Body of pancreas (tissue), 4 donors: ENCODE measurements at regions not wholly inside any gene's neighbourhood (a gene's known extent, or its start where the extent isn't known, plus 50 kb on each side); places are given as distances from the start of the nearest gene placed in this dataset.

Experiments used
- ATAC-seq: fragments of 150-250 bp; one replicate; pipeline ENCODE4 v1.9.1; 2016
- DNase-seq, 4 donors: peaks; one replicate each; pipeline ENCODE4 v3.0.0-alpha.2; 2019
- H3K27ac ChIP-seq, 4 donors: fragments of 200-600 bp; sonication (generic); 1 replicate in 3 of 4; 2 replicates in 1 of 4; pipeline versions ENCODE4 v1.5.1 to v1.6.1; 2016 to 2019; ENCODE audit warnings: mild to moderate bottlenecking in 1 of 4, mixed read lengths in 1 of 4, moderate library complexity in 1 of 4
- H3K27me3 ChIP-seq, 2 donors: fragments of 200-600 bp; sonication (generic); one replicate each; pipeline ENCODE4 v1.6.0; 2016; ENCODE audit warnings: mild to moderate bottlenecking in 1 of 2
- H3K36me3 ChIP-seq, 2 donors: fragments of 200-600 bp; sonication (generic); replicated peaks in 1 of 2; 2 replicates each; pipeline ENCODE4 v1.5.1; 2016; ENCODE audit warnings: low read depth in 2 of 2; ENCODE audit not compliant: insufficient read depth in 1 of 2
- H3K4me1 ChIP-seq: fragments of 200-600 bp; sonication (generic); one replicate; pipeline ENCODE4 v1.6.0; 2016
- H3K4me3 ChIP-seq, 2 donors: fragments of 200-600 bp; sonication (generic); 1 replicate in 1 of 2; 2 replicates in 1 of 2; pipeline ENCODE4 v1.5.1; 2016 to 2019
- H3K9me3 ChIP-seq, 3 donors: fragments of 200-600 bp; sonication (generic); 1 replicate in 2 of 3; 2 replicates in 1 of 3; pipeline ENCODE4 v1.5.1; 2016
- POLR2A ChIP-seq, 3 donors: fragments of 450-650 bp; IDR thresholded peaks; one replicate each; pipeline ENCODE4 v1.6.1; 2016; ENCODE audit warnings: antibody characterized with exemption in 3 of 3, mild to moderate bottlenecking in 2 of 3
- WGBS, 2 donors: methylation state at CpG; one replicate each; pipeline ENCODE4 v1.1.5; 2017; 5-methylcytosine and 5-hydroxymethylcytosine counted together
- intact Hi-C: fragments of 100-400 bp; cut with DNase I; formaldehyde crosslinking; loops from one replicate; pipeline ENCODE4 v1.15.1; 2023
- TF ChIP-seq, protein P1 (sequence below), 7 experiments: fragments of 450-650 bp in 4 of 7; fragments of 200-600 bp in 3 of 7; sonication (generic) in 3 of 7; IDR thresholded peaks; one replicate each; pipeline ENCODE4 v1.5.1; 2016 to 2019; ENCODE audit warnings: antibody characterized with exemption in 7 of 7

DNA sequence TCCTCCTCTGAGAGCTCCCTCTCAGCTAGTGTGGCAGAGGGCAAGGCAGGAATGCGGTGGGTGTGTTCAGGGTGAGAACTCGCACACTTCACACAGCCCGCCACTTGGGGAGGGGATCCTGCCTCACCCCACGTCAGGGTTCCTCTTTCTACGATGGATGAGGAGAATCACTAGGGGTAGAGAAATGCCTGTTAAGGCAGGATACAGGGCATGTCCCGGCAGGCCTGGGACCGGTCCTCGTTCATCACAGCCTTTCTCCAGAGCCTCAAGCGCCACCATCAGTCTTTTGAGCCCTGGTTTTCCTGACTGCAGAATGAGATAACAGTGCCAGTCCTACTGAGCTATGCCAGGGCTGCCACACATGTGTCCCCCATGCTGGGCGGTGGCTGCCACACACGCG is 546.7 kb upstream of the ADARB2 start:
- H3K36me3 ChIP-seq = no peaks in the 10 kb centered on the region
- no peak overlapping the region for H3K4me3 ChIP-seq
- no peak for TF ChIP-seq POLR2A (IDR thresholded peaks at IDR 0.05)
- TF ChIP-seq, protein P1, sequence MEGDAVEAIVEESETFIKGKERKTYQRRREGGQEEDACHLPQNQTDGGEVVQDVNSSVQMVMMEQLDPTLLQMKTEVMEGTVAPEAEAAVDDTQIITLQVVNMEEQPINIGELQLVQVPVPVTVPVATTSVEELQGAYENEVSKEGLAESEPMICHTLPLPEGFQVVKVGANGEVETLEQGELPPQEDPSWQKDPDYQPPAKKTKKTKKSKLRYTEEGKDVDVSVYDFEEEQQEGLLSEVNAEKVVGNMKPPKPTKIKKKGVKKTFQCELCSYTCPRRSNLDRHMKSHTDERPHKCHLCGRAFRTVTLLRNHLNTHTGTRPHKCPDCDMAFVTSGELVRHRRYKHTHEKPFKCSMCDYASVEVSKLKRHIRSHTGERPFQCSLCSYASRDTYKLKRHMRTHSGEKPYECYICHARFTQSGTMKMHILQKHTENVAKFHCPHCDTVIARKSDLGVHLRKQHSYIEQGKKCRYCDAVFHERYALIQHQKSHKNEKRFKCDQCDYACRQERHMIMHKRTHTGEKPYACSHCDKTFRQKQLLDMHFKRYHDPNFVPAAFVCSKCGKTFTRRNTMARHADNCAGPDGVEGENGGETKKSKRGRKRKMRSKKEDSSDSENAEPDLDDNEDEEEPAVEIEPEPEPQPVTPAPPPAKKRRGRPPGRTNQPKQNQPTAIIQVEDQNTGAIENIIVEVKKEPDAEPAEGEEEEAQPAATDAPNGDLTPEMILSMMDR (IDR thresholded peaks at IDR 0.05) = no peak
- intact Hi-C loops = no loop called here
- H3K27me3 ChIP-seq = no peaks in the 10 kb centered on the region
- no peak overlapping the region for H3K27ac ChIP-seq
- no peak for DNase-seq
- H3K4me1 ChIP-seq = no peaks in the 10 kb centered on the region
- no peak for ATAC-seq
- 60 to 61% methylated on average over 7 to 12 of the region's 12 CpGs for WGBS, 2 donors
- no peaks in the 10 kb centered on the region for H3K9me3 ChIP-seq

DNA sequence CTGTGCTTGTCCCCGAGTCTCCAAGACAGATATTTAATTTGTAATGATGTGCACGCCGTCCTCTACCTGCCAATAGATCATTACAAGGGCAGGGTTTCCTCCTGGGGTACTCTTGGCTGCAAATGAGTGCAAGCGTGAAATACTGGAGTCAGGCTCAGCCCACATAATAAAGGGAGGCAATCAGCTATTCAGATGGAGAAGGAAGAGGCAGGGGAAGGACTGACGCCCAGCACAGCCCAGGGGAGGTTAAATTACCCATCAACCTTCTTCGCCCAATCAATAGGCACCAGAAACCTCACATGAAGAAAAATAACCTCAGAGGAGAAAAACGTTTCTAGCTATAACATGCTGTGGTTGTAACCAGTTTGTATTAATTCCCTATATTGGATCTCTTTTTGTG is 544.9 kb upstream of the ADARB2 start:
- intact Hi-C loops = no loop called here
- DNase-seq (no peak), ATAC-seq (no peak)
- no peaks in the 10 kb centered on the region for H3K9me3 ChIP-seq
- TF ChIP-seq, protein P1 (IDR thresholded peaks at IDR 0.05) = no peak
- no peak for TF ChIP-seq POLR2A (IDR thresholded peaks at IDR 0.05)
- 37 to 46% methylated on average over 7 of the region's 7 CpGs for WGBS, 2 donors
- no peaks in the 10 kb centered on the region for H3K4me1 ChIP-seq
- H3K27ac ChIP-seq = no peak overlapping the region
- H3K36me3 ChIP-seq = no peaks in the 10 kb centered on the region
- no peaks in the 10 kb centered on the region for H3K27me3 ChIP-seq
- no peak overlapping the region for H3K4me3 ChIP-seq

DNA sequence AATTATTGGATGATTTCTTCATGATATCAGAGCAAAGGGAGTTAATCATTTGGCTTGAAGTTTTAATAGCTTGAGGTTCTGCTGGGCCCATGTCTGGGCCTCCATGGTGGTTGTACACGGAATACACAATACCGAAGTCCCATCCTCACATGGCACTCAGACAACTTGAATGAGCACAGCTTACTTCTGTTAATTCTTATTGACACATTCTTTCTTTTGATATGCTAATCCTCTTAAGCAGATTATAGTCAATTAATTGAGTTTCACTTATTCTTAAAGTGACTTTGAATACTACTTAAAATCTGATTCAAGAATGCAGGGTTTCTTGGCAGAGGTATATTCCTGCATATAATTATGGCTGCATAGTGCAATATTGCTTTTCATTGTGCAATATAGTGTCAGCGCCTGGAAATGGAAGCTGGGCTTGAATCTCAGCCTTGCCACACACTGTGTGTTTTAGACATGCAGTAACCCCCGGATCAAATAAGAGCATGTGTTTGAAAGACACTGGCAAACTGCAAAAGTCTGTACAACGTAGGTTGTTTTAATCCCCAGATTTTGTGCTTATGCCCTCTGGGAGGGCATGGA is 543.5 kb upstream of the ADARB2 start:
- intact Hi-C loops = no loop called here
- no peak for DNase-seq
- H3K27me3 ChIP-seq = no peaks in the 10 kb centered on the region
- H3K9me3 ChIP-seq = no peaks in the 10 kb centered on the region
- no peaks in the 10 kb centered on the region for H3K4me1 ChIP-seq
- ATAC-seq = no peak
- no peak overlapping the region for H3K4me3 ChIP-seq
- H3K27ac ChIP-seq = no peak overlapping the region
- H3K36me3 ChIP-seq = no peaks in the 10 kb centered on the region
- TF ChIP-seq, protein P1 (IDR thresholded peaks at IDR 0.05) = no peak
- no peak for TF ChIP-seq POLR2A (IDR thresholded peaks at IDR 0.05)
- WGBS, 2 donors = 60 to 65% methylated on average over 5 of the region's 5 CpGs

DNA sequence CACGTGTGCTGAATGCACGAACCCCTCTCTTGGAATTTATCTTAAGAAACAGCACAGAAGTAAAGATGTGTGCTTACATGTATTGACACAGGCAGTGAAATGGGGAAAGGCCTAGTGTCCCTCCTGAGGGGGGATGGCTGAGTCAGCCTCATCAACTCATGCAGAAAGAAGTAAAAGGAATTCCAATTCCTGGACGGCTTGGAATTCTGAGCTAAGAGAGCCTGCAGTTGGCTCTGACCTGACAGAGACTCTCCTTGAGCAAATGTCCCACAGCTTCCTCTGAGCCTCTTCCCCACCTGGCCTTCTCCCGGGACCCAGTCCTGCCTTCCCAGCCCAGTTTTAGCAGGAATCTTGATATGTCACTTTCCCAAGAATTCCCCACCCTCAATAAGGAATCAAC is 542.4 kb upstream of the ADARB2 start:
- TF ChIP-seq, protein P1 (IDR thresholded peaks at IDR 0.05) = no peak
- TF ChIP-seq POLR2A (IDR thresholded peaks at IDR 0.05) = no peak
- no peak for ATAC-seq
- H3K36me3 ChIP-seq = no peaks in the 10 kb centered on the region
- no peaks in the 10 kb centered on the region for H3K9me3 ChIP-seq
- H3K4me3 ChIP-seq = no peak overlapping the region
- WGBS, 2 donors = 37 to 49% methylated on average over 4 of the region's 4 CpGs
- H3K27ac ChIP-seq = no peak overlapping the region
- H3K4me1 ChIP-seq = no peaks in the 10 kb centered on the region
- no peaks in the 10 kb centered on the region for H3K27me3 ChIP-seq
- no peak for DNase-seq
- intact Hi-C loops = no loop called here

DNA sequence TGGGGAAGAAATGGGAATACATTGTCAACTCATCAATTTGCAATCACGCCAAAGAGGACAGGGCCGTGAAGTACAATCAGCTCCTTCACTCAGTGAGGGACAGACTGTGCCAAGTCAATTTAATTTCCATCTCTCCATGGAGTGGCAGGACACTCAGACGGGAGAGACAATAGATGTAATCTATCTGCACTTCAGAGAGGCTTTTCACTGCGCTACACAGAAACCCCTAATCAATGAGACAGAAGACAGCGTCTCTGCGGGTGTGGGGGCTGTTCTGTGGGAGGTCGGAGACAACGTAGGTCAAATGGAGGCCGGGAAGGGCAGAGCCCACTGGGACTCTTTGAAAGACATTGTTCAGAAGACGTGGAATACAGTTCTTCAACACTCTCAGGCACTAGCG is 541.0 kb upstream of the ADARB2 start:
- intact Hi-C loops = no loop called here
- 44 to 54% methylated on average over 11 of the region's 11 CpGs for WGBS, 2 donors
- no peaks in the 10 kb centered on the region for H3K4me1 ChIP-seq
- H3K36me3 ChIP-seq = no peaks in the 10 kb centered on the region
- TF ChIP-seq, protein P1 (IDR thresholded peaks at IDR 0.05) = no peak
- no peak for TF ChIP-seq POLR2A (IDR thresholded peaks at IDR 0.05)
- H3K27ac ChIP-seq = no peak overlapping the region
- H3K27me3 ChIP-seq = no peaks in the 10 kb centered on the region
- no peak overlapping the region for H3K4me3 ChIP-seq
- H3K9me3 ChIP-seq = peaks cover 0 to 3% (median 0%) of the 10 kb centered on the region in 3 donors
- DNase-seq (no peak), ATAC-seq (no peak)
